Dermis microvascular lymphatic vessel endothelial cell (primary cell): ENCODE measurements at regions not wholly inside any gene's neighbourhood (a gene's known extent, or its start where the extent isn't known, plus 50 kb on each side); places are given as distances from the start of the nearest gene placed in this dataset.
"Not testable (repeated sequence)": the region's sequence is repeated elsewhere in the genome, so short reads cannot be mapped to it uniquely, and the experiment has no call there.

Source experiments
- DNase-seq, 2 donors: peaks; one replicate each; pipeline versions ENCODE4 v3.0.0 to v3.0.0-alpha.2; 2010; ENCODE audit warnings: low read depth in 2 of 2

- no peak for DNase-seq
Observed at GRCh38 chr10:44008917-44009709, 360.4 kb upstream of the ZNF32 start.

GRCh38 chr10:44008270-44008916 is 359.7 kb upstream of the ZNF32 start:
- DNase-seq, result peak; percentile 95 to 97

- DNase-seq, result no peak
Observed at GRCh38 chr10:44006771-44007170, 358.1 kb upstream of the ZNF32 start.

DNA sequence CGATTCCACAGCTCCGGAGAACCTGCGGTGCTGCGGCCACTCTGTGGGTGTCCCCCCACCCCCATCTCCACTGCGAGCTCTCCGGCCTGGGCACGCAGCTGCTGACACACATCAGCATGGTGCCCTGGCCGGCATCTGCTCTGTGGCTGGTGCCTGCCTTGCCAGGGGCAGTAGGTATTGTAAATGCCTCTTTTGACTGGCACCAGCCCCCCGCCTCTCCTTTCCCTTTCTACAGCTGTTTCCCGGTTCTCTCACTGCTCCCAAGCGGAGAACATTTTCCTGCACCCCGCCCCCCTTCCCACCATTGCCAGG is 357.1 kb upstream of the ZNF32 start:
- DNase-seq, result no peak

DNA sequence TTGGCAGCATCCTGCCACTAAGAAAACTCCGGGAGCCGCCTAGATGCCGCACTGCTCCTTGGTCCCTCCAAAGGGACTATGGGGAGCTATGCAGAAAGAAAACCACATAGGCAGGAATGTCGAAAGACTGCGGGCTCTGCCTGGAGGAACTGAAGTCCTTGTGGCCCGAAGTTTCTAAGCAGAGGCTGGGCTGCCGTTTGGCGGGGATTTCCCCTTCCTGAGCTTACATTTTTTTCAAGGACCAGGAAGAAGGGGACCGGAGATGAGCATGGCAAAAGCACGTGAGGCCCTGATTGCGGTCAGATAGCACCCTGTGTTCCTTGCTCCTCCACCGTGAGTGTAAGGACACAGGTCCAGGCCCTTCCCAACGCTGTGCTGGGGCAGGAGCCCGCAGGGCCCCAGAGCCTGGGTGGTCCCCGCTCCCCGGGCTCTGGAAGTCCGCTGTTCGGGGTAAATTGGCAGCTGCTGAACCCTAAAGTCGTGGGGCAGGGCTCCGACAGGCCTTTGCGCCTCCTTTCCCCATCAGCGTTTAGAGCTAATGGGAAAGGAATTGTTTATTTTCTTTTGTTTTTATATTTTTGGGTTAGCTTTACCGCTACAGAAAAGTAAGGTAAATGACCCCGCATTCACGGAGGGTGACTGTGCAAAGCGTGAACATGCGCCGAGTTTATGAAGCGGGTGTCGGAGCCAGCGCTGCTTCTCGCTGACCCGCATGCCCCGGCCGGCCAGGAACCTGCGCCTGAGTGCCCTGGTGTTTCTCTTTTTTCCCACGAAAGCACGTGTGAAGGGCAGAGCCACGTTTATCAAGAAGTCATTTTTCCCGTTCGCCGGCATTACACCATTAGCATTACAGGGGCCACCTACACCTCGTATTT is 356.5 kb upstream of the ZNF32 start:
- DNase-seq, result no peak

DNA sequence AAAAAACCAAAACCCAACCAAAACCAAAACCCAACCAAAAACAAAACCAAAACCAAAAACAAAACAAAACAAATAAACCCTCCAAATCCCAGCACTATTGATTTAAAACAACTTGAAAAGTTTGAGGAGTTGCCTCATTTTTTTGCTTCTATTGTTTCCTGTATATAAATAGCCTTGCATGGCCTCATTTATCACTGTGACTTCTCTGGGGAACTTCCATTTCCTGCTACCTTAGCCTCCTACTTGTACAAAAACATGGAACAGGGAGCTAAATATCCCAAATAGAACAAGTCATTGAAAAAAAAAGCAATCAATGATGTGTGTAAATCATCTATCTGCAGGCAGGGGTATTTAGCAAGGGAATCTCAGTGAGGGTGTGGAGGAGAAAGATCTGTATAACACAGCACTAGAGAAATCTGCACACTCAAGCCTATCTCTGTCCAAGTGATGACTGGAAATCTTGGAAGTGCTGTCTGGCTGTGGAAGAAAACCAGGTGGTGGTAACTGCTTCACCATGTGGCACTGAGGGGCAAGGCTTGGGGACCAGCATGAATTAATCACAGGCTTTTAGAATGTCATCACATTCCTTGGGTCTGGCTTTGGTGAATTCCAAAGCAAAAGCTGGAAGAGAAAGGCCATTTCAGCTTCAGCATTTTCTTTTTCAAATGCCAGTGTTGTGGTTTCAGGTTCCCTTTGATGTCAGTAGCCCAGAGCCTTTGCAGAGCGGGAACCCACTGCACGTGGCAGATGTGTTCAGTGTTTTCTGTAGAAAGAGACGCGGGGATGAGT is 349.5 kb upstream of the ZNF32 start:
- peak in 1 of 2 donors; percentile 40 for DNase-seq

GRCh38 chr10:43997330-43997729 is 348.6 kb upstream of the ZNF32 start:
- DNase-seq, result no peak

DNA sequence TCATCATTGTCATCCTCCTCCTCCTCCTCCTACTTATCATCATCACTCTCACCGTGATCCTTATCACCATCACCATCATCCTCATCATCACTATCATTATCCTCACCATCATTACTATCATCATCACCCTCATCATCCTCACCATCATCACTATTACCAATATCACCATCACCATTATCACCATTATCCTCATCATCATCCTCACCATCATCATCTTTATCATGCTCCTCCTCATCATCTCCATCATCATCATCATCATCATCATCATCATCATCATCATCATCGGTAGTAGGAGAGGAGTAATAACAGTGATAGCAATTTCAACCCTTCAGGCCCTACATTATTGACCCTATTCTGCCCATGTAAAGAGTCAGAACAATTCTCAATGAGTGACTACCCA is 345.9 kb upstream of the ZNF32 start:
- DNase-seq, result no peak

DNA sequence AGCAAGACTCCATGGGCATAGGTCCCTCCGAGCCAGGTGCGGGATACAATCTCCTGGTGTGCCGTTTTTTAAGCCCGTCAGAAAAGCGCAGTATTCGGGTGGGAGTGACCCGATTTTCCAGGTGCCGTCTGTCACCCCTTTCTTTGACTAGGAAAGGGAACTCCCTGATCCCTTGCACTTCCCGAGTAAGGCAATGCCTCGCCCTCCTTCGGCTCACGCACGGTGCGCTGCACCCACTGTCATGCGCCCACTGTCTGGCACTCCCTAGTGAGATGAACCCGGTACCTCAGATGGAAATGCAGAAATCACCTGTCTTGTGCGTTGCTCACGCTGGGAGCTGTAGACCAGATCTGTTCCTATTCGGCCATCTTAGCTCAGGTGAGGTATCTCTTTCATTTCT is 344.1 kb upstream of the ZNF32 start:
- DNase-seq, result not testable (repeated sequence)

- no peak for DNase-seq
Observed at GRCh38 chr10:43986374-43986773, 337.7 kb upstream of the ZNF32 start.

DNA sequence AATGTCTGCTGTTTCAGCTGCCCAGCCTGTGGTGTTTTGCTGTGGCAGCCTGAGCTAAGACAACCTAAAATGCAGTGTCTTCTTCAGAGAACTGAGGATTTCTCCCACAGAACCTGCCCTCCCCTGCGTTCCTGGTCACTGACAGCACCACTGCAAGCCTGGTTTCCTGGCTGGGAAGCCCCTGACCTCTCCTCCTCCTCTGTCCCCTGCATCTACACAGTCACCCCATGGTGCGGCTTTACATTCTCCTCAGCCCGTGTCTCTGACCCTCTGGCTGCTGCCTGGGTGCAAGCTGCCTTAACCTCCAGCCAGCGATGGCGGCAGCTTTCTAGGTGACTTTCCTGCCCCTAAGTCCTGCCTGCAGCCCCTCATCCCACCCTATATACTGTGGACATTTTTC is 337.3 kb upstream of the ZNF32 start:
- no peak for DNase-seq

- no peak for DNase-seq
Observed at GRCh38 chr10:43983856-43984271, 335.2 kb upstream of the ZNF32 start.

GRCh38 chr10:43983405-43983804 is 334.7 kb upstream of the ZNF32 start:
- DNase-seq, result no peak

GRCh38 chr10:43982250-43982649 is 333.6 kb upstream of the ZNF32 start:
- no peak for DNase-seq

- DNase-seq, result no peak
Observed at GRCh38 chr10:43981696-43982095, 333.0 kb upstream of the ZNF32 start.

DNA sequence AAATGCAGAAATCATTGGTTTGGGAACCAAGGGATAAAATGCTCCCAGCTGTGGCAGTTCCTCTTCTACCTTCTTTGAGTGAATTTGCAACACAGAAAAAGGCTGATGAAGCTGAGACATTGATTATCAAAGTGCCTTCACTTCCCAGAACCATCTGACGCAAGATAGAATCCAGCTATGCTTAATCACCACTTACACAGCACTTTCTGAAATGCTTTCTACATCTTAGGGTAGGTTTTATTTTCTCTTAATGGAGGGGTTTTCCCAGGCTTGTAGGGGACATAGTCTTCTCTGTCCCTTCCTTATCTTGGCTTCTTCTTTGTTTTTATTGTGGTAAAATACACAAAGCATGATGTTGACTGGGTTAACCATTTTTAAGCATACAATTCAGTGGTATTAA is 332.6 kb upstream of the ZNF32 start:
- DNase-seq, result no peak

- no peak for DNase-seq
Observed at GRCh38 chr10:43980715-43981114, 332.0 kb upstream of the ZNF32 start.

DNA sequence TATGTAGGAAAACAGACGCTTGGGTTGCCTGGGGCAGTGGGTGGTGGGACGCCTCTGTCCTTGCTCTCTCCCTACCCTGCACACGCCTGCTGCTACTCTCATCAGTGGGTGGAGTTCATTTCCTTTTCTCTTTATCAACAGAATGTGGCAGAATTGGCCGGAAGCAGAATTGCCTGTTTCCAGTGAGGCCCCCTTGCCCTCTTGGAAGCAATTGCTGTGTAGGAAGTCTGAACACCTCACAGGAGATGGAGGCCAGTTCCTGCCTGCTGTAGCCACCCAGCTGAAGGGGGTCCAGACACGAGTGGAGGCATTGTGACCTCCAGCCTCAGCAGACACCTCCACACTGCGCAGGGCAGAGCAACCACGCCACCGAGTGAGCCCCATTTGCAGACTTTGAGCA is 331.6 kb upstream of the ZNF32 start:
- DNase-seq, result peak; percentile 58 to 68

GRCh38 chr10:43979551-43979950 is 330.9 kb upstream of the ZNF32 start:
- DNase-seq, result no peak

DNA sequence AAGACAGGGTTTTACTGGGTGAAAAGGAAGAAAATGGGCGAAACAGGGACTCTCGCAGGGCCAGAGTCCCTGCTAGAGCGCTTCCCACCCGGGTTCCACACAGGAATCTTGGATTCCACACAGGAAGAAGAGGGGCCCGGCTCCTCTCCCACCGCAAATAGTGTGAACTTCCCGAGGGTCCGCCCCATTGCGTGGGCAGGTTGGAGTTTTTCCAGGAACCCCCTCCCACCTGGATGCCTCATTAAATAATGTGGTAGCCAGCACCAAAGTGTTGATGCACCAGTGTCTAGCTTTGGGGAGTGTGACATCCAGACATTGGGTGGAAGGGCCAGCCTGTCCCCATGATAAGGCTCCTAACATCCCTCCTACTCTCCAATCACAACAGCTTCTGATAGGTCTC is 330.3 kb upstream of the ZNF32 start:
- no peak for DNase-seq

- DNase-seq, result peak; percentile 37 to 68
Observed at GRCh38 chr10:43978091-43978490, 329.4 kb upstream of the ZNF32 start.

DNA sequence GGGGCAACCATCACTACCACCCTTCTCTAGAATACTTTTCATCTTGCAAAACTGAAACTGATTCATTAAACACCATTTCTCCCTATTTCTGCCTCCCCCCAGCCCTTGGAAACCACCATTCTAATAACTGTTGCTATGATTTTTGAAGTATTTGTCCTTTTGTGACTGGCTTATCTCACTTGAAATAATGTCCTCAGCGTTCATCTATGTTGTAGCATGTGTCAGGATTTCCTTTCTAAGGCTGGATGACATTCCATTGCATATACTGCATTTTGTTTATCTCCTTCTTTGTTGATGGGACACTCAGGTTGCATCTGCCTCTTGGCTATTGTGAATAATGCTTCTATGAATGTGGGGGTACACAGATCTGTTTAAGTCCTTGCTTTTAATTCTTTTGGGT is 327.6 kb upstream of the ZNF32 start:
- peak; percentile 29 to 55 for DNase-seq
